Right ventricle myocardium inferior (tissue), 1 donor: ENCODE measurements at regions not wholly inside any gene's neighbourhood (a gene's known extent, or its start where the extent isn't known, plus 50 kb on each side); places are given as distances from the start of the nearest gene placed in this dataset.
A peak's percentile ranks its signal among the peaks of the same experiment; 100 is the strongest.
"Not testable (repeated sequence)": the region's sequence is repeated elsewhere in the genome, so short reads cannot be mapped to it uniquely, and the experiment has no call there.

Source experiments
- ATAC-seq: fragments of 200-7000 bp; cut with Tn5 transposase; one replicate; pipeline ENCODE4 v1.9.1; 2020; ENCODE audit warnings: mild to moderate bottlenecking, moderate library complexity
- DNase-seq: peaks from one replicate; pipeline ENCODE4 v3.0.0; 2021; ENCODE audit errors: missing footprints
- intact Hi-C: fragments of 100-400 bp; cut with DNase I; formaldehyde crosslinking; loops from one replicate; pipeline ENCODE4 v1.11.0; 2022
- donor health status: DM: no; HTN: yes; CAD: no; lungs with severe emphysema.

- DNase-seq (no peak), ATAC-seq (no peak)
- intact Hi-C loops: no loop called here
Measured at GRCh38 chr17:21756856-21757619, 64.7 kb downstream of the KCNJ18 start.

GRCh38 chr17:21759636-21760035, 67.3 kb downstream of the KCNJ18 start:
- intact Hi-C loops, DNase-seq, ATAC-seq: not testable (repeated sequence)

- DNase-seq, ATAC-seq, intact Hi-C loops: not testable (repeated sequence)
Measured at GRCh38 chr17:21763738-21764340, 71.5 kb downstream of the KCNJ18 start.

DNA sequence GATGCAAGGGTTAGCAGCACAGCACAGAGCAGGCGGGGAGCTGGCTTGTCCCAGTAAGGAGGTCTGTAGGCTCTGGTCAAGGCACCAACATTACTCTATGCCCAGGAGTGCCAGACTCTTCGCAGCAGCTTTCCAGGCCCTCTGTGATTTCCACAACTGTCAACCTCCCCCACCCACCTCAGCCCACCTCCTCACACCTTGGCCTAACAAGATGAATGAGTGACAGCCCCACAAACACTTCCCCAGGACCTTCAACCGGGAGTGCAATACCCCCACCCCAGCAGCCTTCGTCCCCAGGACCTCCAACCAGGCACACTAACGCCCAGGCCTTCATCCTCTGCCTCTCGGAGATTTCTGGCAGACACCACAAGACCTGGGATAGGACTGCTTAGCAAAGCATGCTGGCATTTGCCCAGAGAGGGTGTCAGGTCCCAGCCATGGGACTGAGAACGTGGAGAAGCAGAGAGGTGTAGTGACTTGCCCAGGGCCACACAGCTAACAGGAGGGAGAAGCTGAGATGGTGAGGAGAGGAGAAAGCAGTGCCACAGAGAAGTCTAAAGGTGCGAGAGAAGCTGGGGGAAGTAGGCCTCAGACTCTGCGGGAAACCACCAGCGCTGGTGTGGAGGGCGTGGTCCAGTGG, 73.4 kb downstream of the KCNJ18 start:
- DNase-seq, ATAC-seq, intact Hi-C loops: not testable (repeated sequence)

- DNase-seq, ATAC-seq, intact Hi-C loops: not testable (repeated sequence)
Measured at GRCh38 chr17:21766565-21766964, 74.2 kb downstream of the KCNJ18 start.

- DNase-seq, intact Hi-C loops, ATAC-seq: not testable (repeated sequence)
Measured at GRCh38 chr17:21767162-21768156, 75.1 kb downstream of the KCNJ18 start.

- ATAC-seq, intact Hi-C loops, DNase-seq: not testable (repeated sequence)
Measured at GRCh38 chr17:21768244-21768643, 75.9 kb downstream of the KCNJ18 start.

- DNase-seq, intact Hi-C loops, ATAC-seq: not testable (repeated sequence)
Measured at GRCh38 chr17:21768729-21769462, 76.6 kb downstream of the KCNJ18 start.

DNA sequence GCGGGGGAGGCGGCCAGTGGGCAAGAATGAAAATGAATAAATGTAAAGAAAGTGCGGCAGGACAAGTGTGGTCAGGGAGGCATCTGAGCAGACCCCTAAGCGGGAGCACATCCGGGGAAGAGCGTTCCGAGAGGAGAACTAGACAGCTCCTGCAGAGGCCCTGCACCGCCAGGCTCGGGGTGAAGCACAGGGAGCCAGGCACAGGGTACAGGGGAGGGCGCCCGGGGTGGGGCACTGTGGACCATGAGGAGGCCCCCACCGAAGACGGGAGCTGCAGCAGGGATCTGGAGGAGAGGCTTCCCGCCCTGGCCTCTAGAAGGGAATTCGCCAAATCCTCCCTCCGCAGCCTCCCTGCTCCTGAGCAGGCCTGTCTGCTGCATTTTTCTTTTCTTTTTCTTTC, 77.5 kb downstream of the KCNJ18 start:
- DNase-seq, intact Hi-C loops, ATAC-seq: not testable (repeated sequence)

DNA sequence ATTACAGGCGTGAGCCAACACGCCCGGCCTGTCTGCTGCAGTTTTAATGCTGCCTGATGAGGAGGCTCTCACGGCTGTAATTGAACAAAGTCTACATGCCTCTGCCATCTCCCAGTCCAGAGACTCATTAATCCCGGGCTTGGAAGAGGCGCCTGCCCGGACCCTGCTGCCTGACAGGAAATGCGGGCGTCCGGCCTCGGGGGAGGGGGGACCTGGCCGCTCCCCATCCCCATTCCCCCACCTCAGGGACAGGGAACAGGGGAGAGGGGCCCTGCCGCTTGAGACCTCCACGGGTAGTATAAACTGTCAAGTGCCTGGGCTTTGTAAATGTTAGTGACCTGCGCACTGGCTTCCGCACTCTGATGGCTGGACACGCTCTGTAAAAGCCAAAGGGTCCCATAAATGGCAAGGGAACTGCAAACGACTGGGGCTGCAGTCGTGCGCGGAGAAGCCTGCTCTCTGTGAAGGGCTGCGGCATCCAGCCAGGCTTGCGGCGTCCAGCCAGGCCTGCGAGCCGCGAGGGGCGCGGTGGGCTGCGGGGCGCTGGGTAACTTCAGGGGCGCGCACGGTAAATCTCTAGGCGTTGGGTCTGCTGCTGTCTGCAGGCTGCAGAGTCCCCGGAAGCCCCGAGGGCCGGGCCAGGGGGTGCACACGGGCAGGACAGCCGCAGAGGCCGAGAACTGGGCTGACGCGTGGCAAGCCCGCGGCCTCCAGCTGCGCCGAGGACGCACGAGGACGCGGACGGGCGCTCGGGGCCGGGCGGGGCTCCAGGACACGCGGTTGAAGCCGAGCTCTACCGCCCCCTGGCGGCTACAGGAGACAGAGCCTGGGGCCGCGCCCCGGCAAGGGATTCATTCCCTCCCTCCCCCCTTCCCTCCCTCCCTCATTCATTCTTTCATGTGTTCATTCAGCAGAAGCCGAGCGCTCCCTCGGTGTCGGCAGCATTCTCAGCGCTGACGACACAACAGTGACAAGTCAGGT, 78.4 kb downstream of the KCNJ18 start:
- DNase-seq, intact Hi-C loops: not testable (repeated sequence)
- peak; percentile 87 for ATAC-seq

DNA sequence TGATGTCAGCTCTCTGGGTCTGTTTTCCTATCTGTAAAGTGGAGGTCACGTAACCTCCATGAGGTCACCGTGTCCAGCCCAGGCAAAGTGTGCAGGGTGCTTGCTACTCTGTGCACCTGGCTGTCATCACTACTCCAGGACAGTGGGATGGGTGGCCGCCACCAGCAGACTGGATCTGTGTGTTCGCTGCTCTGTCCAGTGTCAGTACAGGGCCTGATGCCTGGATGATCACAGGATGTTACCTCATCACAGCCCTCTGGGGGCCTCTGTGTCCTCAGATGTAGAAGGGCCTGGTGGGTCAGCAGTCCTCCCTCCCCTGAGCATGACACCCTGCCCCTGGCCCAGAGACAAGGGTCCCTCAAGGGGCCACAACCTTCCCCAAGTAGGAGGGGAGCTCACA, 80.0 kb downstream of the KCNJ18 start:
- DNase-seq (no peak), ATAC-seq (no peak)
- intact Hi-C loops: no loop called here

- ATAC-seq, intact Hi-C loops, DNase-seq: not testable (repeated sequence)
Measured at GRCh38 chr17:21772991-21773713, 80.8 kb downstream of the KCNJ18 start.

- no peak for ATAC-seq
- no peak for DNase-seq
- intact Hi-C loops: no loop called here
Measured at GRCh38 chr17:21774263-21774662, 81.9 kb downstream of the KCNJ18 start.

GRCh38 chr17:21775566-21775965, 83.2 kb downstream of the KCNJ18 start:
- DNase-seq, ATAC-seq, intact Hi-C loops: not testable (repeated sequence)

- intact Hi-C loops, DNase-seq, ATAC-seq: not testable (repeated sequence)
Measured at GRCh38 chr17:21776921-21777320, 84.6 kb downstream of the KCNJ18 start.

DNA sequence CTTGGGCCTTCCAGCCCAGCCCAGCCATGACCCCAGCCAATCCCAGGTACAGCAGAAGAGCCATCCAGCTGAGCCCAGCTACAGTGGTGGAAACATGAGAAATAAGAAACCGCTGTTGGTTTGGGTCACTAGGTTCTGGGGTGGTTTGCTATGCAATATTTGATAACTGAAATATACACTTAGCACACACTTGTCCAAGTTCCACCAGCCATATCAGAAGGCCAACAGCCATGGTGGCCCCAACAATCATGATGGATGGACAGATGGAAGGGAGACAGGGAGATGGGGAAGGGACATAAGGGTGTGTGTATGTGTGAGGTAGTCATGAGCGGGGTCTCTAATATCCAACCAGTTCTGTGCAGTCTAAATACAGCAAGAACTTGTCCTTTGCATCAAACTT, 86.5 kb downstream of the KCNJ18 start:
- intact Hi-C loops, ATAC-seq: not testable (repeated sequence)
- peak; percentile 32 for DNase-seq
